ENCODE measurements at regions not wholly inside any gene's neighbourhood (a gene's known extent, or its start where the extent isn't known, plus 50 kb on each side); places are given as distances from the start of the nearest gene placed in this dataset.
A peak's percentile ranks its signal among the peaks of the same experiment; 100 is the strongest.

DNA sequence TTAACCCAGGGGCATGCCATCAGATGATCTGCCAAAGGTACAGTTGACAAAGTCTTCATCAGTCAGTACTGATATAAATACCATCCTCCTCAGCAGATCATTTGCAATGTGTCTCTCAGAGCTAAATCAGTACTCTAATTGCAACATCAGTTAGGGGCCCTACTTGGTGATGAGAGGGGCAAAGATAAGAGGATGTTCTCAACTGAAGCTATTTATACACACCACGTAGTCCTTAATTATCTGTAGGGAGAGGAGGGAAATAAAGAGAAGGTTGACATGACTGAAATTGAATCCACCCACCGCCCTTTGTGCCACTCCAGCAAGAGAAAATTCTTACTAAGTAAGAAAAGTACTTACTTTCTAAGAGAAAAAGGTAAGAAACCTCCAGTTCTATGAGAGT, 157.8 kb upstream of the NUDT4 start:
- Mint-ChIP-seq H3K9me3 (peaks cover 31% of the 10 kb centered on the region), H3K27ac (no peak overlapping the region), H3K36me3 (ENCODE audit: low read depth) (peaks cover 24% of the 10 kb centered on the region), H3K4me1 (peaks cover 30% of the 10 kb centered on the region), H3K4me3 (no peak overlapping the region), H3K27me3 (ENCODE audit: low read depth, poor library complexity) (no peaks in the 10 kb centered on the region)
- DNase-seq: no peak
- TF ChIP-seq, protein P1, sequence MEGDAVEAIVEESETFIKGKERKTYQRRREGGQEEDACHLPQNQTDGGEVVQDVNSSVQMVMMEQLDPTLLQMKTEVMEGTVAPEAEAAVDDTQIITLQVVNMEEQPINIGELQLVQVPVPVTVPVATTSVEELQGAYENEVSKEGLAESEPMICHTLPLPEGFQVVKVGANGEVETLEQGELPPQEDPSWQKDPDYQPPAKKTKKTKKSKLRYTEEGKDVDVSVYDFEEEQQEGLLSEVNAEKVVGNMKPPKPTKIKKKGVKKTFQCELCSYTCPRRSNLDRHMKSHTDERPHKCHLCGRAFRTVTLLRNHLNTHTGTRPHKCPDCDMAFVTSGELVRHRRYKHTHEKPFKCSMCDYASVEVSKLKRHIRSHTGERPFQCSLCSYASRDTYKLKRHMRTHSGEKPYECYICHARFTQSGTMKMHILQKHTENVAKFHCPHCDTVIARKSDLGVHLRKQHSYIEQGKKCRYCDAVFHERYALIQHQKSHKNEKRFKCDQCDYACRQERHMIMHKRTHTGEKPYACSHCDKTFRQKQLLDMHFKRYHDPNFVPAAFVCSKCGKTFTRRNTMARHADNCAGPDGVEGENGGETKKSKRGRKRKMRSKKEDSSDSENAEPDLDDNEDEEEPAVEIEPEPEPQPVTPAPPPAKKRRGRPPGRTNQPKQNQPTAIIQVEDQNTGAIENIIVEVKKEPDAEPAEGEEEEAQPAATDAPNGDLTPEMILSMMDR (IDR thresholded peaks at IDR 0.05): no peak

DNA sequence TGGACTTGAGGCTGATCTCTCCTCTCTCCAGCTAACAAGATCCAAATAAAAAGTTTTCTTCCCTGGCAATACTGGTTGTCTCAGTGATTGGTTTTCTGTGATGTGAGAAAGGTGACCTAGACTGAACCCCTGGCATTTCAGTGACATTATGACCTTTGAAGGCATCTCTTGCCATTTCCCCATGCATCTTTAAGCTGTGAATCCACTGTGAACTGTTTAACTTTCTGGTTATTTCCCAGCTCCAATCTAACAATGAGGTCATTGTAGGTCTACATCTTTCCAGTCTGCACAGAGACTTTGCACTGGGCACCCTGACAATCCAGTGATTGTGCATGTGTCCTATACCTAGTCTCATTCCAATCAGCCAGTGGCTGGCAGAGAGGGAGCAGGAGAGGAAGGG, 155.9 kb upstream of the NUDT4 start:
- H3K4me3 Mint-ChIP-seq: no peak overlapping the region
- H3K36me3 Mint-ChIP-seq (ENCODE audit: low read depth): peaks cover 8% of the 10 kb centered on the region
- H3K27ac Mint-ChIP-seq: no peak overlapping the region
- peaks cover 12% of the 10 kb centered on the region for H3K9me3 Mint-ChIP-seq
- no peak for DNase-seq
- TF ChIP-seq, protein P1 (IDR thresholded peaks at IDR 0.05): no peak
- no peaks in the 10 kb centered on the region for H3K27me3 Mint-ChIP-seq (ENCODE audit: low read depth, poor library complexity)
- H3K4me1 Mint-ChIP-seq: peaks cover 30% of the 10 kb centered on the region

DNA sequence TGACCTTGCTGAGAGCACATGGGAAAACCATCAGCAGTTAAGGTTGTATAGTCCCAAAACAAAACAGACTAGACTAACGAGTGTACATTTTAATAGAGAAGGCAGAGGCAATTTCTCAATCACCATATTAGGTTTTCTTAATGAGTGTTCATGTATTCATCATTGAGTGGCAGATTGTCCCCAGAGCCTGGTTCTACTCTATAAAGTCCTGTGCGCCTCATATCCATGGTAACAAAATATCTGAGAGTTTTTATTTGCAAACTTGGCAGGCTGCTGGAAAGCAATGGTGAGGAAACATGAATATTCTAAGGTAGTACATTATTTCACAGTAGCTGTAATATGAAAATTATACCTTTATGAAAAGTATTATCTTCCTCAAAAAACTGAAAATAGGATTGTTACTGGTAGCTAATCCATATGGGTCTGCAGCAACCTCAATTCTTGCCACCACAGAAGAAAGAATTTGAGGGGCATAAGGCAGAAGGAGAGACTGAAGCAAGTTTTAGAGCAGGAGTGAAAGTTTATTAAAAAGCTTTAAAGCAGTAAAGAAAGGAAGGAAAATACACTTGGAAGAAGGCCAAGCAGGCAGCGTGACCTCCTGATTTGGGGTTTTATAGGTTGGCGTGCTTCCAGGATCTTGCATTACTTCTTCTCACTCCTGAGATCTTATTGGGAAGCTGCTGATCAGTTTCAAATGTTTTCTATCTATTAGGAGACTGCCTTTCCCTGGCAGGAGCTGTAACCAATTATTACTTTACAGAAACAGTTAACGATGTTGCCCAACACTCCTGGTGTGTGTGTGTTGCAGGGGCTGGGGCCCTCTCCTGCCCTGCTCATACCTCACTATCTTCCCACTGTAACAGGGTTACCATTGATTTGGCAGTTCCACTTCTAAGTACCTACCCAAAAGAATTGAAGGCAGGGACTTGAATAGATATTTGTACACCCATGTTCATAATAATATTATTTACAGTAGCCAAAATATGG, 154.0 kb upstream of the NUDT4 start:
- Mint-ChIP-seq H3K9me3 (peaks cover 20% of the 10 kb centered on the region), H3K27me3 (ENCODE audit: low read depth, poor library complexity) (no peaks in the 10 kb centered on the region), H3K27ac (peak overlapping the region; percentile 89), H3K4me1 (peaks cover 30% of the 10 kb centered on the region), H3K4me3 (no peak overlapping the region), H3K36me3 (ENCODE audit: low read depth) (peaks cover 17% of the 10 kb centered on the region)
- DNase-seq: no peak
- TF ChIP-seq, protein P1 (IDR thresholded peaks at IDR 0.05): no peak

DNA sequence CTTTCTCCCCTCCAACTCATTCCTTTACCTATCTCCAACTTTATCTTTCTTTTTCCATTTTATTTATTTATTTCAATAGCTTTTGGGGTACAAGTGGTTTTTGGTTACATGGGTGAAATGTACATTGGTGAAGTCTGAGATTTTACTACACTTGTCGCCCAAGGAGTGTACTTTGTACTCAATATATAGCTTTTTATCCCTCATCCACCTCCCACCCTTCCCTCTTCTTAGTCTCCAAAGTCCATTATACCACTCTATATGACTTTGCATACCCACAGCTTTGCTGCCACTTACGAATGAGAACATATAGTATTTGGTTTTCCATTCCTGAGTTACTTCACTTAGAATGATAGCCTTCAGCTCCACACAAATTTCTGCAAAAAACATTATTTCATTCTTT, 152.6 kb upstream of the NUDT4 start:
- peaks cover 25% of the 10 kb centered on the region for H3K4me1 Mint-ChIP-seq

DNA sequence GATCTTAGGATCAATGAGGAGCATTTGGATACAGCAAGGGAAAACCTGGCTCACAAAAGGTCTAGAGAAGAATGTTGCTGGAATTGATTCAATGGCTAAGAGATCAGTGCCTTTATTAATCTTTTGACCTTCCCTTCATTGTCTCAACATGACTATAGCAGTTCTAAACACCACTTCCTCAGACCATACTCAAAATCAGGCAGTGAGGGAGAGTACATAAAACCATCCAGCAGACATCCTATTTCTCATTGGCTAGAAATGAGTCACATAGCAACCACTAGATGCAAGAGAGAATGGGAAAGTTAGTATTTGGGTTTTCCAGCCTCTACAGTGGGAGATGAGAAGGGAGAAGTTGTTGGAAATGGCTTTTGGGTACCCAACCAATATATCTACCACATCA, 151.4 kb upstream of the NUDT4 start:
- TF ChIP-seq, protein P1 (IDR thresholded peaks at IDR 0.05): no peak
- H3K4me3 Mint-ChIP-seq: no peak overlapping the region
- H3K4me1 Mint-ChIP-seq: peaks cover 17% of the 10 kb centered on the region
- H3K27ac Mint-ChIP-seq: no peak overlapping the region
- peaks cover 17% of the 10 kb centered on the region for H3K9me3 Mint-ChIP-seq
- no peaks in the 10 kb centered on the region for H3K27me3 Mint-ChIP-seq (ENCODE audit: low read depth, poor library complexity)
- no peak for DNase-seq
- peaks cover 17% of the 10 kb centered on the region for H3K36me3 Mint-ChIP-seq (ENCODE audit: low read depth)

More for the DNA sequence above, 152.6 kb upstream of the NUDT4 start:
- peaks cover 17% of the 10 kb centered on the region for H3K36me3 Mint-ChIP-seq (ENCODE audit: low read depth)
- H3K4me3 Mint-ChIP-seq: no peak overlapping the region
- DNase-seq: no peak
- H3K27ac Mint-ChIP-seq: no peak overlapping the region
- TF ChIP-seq, protein P1 (IDR thresholded peaks at IDR 0.05): no peak
- peaks cover 20% of the 10 kb centered on the region for H3K9me3 Mint-ChIP-seq
- no peaks in the 10 kb centered on the region for H3K27me3 Mint-ChIP-seq (ENCODE audit: low read depth, poor library complexity)
